BJ (cell line): ENCODE measurements at regions not wholly inside any gene's neighbourhood (a gene's known extent, or its start where the extent isn't known, plus 50 kb on each side); places are given as distances from the start of the nearest gene placed in this dataset.

Source experiments
- CTCF ChIA-PET: fragments of 350-600 bp; formaldehyde crosslinking; extraction: SDS; loops from one replicate; lab custom pipeline; 2021; ENCODE audit warnings: antibody characterized with exemption, inconsistent platforms; lab: Yijun Ruan, JAX
- POLR2A ChIA-PET: fragments of 300-600 bp; sonication (Branson Sonifier 250); formaldehyde crosslinking; extraction: SDS; loops from one replicate; lab custom pipeline; 2021; ENCODE audit warnings: antibody characterized with exemption; lab: Charles Lee
- DNase-seq: peaks from one replicate; pipeline ENCODE4 v3.0.0-alpha.2; 2011; ENCODE audit warnings: low read depth
- H3K27me3 ChIP-seq: 2 replicates; pipeline ENCODE4 v1.6.0; 2011; ENCODE audit warnings: low read length; ENCODE audit not compliant: control insufficient read depth, insufficient read depth
- H3K36me3 ChIP-seq: 2 replicates; pipeline ENCODE4 v1.5.1; 2011; ENCODE audit warnings: low read length; ENCODE audit not compliant: control insufficient read depth, insufficient read depth
- H3K4me3 ChIP-seq: 2 replicates; pipeline ENCODE4 v1.5.1; 2011; ENCODE audit warnings: low read depth, mild to moderate bottlenecking, control low read depth, low read length
- TF ChIP-seq, protein P1 (sequence below): IDR thresholded peaks from 2 replicates; pipeline ENCODE4 v1.5.1; 2011; ENCODE audit warnings: low read depth, mild to moderate bottlenecking, control low read depth, inconsistent platforms, low read length, moderate library complexity; ENCODE audit not compliant: insufficient read depth

DNA sequence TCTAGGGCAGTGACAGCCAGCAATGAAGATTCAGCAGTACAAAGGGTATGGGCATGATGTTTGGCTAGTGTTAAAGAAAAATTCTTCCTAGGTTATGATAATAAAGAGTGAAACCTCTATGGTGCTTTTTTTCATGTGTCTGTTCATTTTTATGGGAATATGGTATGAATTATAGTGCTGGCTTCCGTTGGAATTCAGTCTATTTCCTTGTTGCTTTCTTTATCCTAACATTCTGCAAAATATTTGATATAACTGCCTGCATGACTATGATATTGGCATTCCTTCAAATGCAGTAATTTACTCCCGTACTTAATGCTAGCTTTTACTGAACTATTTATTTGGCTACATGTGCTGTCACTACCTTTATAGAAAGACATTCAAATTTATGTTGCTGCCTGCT lies 57.6 kb upstream of the ATP11B start:
- ChIA-PET CTCF (interaction anchor here (0.9 to 1.3 kb wide), 2 partner anchors 21 to 24 kb away, joined by 3 read pairs; no protein-coding TSS in a partner anchor), POLR2A (no interaction called here)
- TF ChIP-seq, protein P1, sequence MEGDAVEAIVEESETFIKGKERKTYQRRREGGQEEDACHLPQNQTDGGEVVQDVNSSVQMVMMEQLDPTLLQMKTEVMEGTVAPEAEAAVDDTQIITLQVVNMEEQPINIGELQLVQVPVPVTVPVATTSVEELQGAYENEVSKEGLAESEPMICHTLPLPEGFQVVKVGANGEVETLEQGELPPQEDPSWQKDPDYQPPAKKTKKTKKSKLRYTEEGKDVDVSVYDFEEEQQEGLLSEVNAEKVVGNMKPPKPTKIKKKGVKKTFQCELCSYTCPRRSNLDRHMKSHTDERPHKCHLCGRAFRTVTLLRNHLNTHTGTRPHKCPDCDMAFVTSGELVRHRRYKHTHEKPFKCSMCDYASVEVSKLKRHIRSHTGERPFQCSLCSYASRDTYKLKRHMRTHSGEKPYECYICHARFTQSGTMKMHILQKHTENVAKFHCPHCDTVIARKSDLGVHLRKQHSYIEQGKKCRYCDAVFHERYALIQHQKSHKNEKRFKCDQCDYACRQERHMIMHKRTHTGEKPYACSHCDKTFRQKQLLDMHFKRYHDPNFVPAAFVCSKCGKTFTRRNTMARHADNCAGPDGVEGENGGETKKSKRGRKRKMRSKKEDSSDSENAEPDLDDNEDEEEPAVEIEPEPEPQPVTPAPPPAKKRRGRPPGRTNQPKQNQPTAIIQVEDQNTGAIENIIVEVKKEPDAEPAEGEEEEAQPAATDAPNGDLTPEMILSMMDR, result no peak
- H3K27me3 ChIP-seq, result peaks cover 2% of the 10 kb centered on the region
- no peaks in the 10 kb centered on the region for H3K36me3 ChIP-seq
- no peak overlapping the region for H3K4me3 ChIP-seq
- DNase-seq, result peak; percentile 33

DNA sequence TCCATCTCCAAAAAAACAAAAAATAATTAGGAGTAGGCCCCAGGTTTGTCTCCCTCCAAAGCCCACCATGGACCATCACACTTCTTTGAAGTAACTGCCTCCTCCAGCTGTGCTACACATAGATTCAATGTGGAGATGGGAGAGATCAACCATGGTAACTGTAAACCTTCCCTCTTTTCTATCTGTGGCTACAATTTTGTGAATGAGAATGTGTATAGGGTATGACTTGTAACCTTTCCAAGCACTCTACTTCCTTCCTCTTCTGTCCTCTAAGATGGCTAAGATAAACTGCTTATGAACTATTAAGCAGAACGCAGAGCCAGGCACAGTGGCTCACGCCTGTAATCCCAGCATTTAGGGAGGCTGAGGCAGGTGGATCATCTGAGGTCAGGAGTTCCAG lies 55.5 kb upstream of the ATP11B start:
- TF ChIP-seq, protein P1, result no peak
- H3K4me3 ChIP-seq, result no peak overlapping the region
- no peaks in the 10 kb centered on the region for H3K36me3 ChIP-seq
- no peak for DNase-seq
- POLR2A ChIA-PET, result no interaction called here
- peaks cover 2% of the 10 kb centered on the region for H3K27me3 ChIP-seq
- CTCF ChIA-PET, result no interaction called here

DNA sequence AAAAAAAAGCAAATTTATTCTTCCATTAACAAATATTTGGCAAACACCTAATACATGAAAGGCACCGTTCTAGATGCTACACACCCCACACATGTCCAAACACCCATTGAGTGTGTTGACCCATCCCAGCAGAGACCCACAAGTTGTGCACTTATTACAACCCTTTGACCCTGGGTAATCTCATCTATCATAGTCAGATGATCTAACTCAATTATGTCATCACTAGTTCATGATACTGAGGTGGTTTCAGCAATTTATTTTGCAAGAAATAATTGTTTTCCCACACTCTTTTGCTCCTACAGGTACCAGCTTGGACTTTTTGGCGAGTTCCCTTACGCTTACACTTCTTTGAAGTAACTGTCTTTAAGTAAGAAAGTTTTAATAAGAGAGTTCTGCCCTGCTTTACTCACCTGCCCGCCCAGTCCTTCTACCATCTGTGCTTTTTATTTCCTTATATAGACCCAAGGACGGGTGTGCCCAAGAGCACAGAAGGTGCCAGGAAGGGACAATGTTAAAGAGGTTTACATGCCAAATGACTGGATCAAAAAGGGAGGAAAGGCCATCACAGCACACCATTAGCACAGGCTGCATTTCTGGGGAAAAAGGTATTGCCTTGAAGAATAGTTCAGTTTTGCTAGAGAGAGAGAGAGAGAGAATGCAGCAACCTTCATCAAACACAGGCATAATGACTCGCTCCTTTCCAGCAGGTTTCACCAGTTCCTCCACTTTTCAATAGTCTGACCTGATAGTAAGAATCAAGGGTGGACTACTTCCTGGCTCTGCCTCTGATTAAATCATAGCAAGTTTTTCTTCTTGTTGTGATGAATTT lies 54.5 kb upstream of the ATP11B start:
- Histone ChIP-seq H3K36me3 (no peaks in the 10 kb centered on the region), H3K4me3 (no peak overlapping the region), H3K27me3 (peaks cover 2% of the 10 kb centered on the region)
- ChIA-PET POLR2A (no interaction called here), CTCF (interaction anchor here (0.9 kb wide), 1 partner anchor 10 kb away, joined by 3 read pairs; no protein-coding TSS in a partner anchor)
- TF ChIP-seq, protein P1, result no peak
- no peak for DNase-seq

DNA sequence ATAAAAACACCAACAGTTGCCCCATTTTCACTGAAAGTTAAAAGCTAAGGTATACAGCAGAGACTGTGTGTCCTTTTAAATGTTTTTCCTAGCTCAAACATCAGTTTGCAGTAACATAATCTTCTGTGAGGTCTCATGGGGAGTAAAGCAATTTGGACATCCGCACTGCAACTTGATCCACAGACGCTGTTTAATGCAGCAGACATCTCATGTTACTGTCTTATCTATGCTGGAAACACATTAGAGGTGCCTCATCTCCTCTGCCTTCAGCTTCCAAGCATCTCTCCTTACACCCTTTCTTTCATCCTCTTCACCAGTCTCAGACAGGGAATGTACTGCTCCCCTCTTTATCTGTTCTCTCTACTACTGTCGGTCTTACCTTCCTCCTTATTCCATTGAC lies 53.7 kb upstream of the ATP11B start:
- DNase-seq, result peak; percentile 4
- Histone ChIP-seq H3K4me3 (no peak overlapping the region), H3K36me3 (no peaks in the 10 kb centered on the region), H3K27me3 (peaks cover 2% of the 10 kb centered on the region)
- POLR2A ChIA-PET, result no interaction called here
- TF ChIP-seq, protein P1, result no peak
- CTCF ChIA-PET, result interaction anchor here (0.9 kb wide), 1 partner anchor 9 kb away, joined by 3 read pairs; no protein-coding TSS in a partner anchor

DNA sequence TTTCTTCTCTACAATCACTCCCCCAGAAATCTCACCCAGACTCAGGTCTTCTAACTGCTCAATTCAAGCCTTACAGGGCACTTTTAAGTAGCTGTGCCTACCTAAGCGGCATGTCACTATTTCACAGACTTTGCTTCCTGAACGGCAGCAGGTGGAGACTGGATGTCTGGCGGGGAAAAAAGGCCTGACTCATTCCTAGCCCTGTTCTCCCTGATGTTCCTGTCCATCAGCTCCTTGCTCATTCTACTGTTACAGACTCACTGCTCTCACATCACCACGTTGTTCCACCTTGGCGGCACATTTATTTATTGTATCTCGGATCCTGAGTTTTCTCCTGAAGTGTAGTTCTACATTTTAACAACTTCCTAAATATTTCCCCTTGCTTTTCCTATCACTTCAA lies 52.6 kb upstream of the ATP11B start:
- CTCF ChIA-PET, result interaction anchor here (0.5 to 1.1 kb wide), 2 partner anchors 14 to 839 kb away, joined by 3 to 7 read pairs; no protein-coding TSS in a partner anchor
- Histone ChIP-seq H3K4me3 (no peak overlapping the region), H3K36me3 (no peaks in the 10 kb centered on the region), H3K27me3 (peaks cover 2% of the 10 kb centered on the region)
- POLR2A ChIA-PET, result no interaction called here
- TF ChIP-seq, protein P1, result no peak
- DNase-seq, result no peak
